HG03095 (cell line): ENCODE measurements at regions not wholly inside any gene's neighbourhood (a gene's known extent, or its start where the extent isn't known, plus 50 kb on each side); places are given as distances from the start of the nearest gene placed in this dataset.

ENCODE experiments used
- ATAC-seq: cut with Tn5 transposase; IDR thresholded peaks from one replicate; pipeline ENCODE4 v1.9.1; 2021; ENCODE audit warnings: moderate library complexity; ENCODE audit not compliant: unreplicated experiment

GRCh38 chr18:52001106-52001505, 338.9 kb upstream of the DCC start:
- ATAC-seq = no peak

- ATAC-seq = no peak
These were observed 337.4 kb upstream of the DCC start for GRCh38 chr18:52002600-52002999.

GRCh38 chr18:52007105-52007504, 332.9 kb upstream of the DCC start:
- ATAC-seq = no peak

GRCh38 chr18:52008330-52008729, 331.7 kb upstream of the DCC start:
- ATAC-seq = no peak

GRCh38 chr18:52008736-52009135, 331.3 kb upstream of the DCC start:
- ATAC-seq = no peak

GRCh38 chr18:52009958-52010357, 330.0 kb upstream of the DCC start:
- ATAC-seq = no peak

- no peak for ATAC-seq
These were observed 293.9 kb upstream of the DCC start for GRCh38 chr18:52045946-52046675.

GRCh38 chr18:52046842-52047241, 293.2 kb upstream of the DCC start:
- ATAC-seq = no peak

- no peak for ATAC-seq
These were observed 285.7 kb upstream of the DCC start for GRCh38 chr18:52054324-52054723.

- ATAC-seq = no peak
These were observed 279.2 kb upstream of the DCC start for GRCh38 chr18:52060607-52061304.

GRCh38 chr18:52063923-52064322, 276.1 kb upstream of the DCC start:
- no peak for ATAC-seq

- no peak for ATAC-seq
These were observed 270.8 kb upstream of the DCC start for GRCh38 chr18:52069201-52069600.

- ATAC-seq = no peak
These were observed 269.7 kb upstream of the DCC start for GRCh38 chr18:52070291-52070756.

GRCh38 chr18:52077251-52077983, 262.6 kb upstream of the DCC start:
- no peak for ATAC-seq

- no peak for ATAC-seq
These were observed 257.8 kb upstream of the DCC start for GRCh38 chr18:52082246-52082645.

GRCh38 chr18:52087140-52087539, 252.9 kb upstream of the DCC start:
- no peak for ATAC-seq

- no peak for ATAC-seq
These were observed 250.0 kb upstream of the DCC start for GRCh38 chr18:52090005-52090404.

GRCh38 chr18:52093171-52093570, 246.8 kb upstream of the DCC start:
- no peak for ATAC-seq

- no peak for ATAC-seq
These were observed 221.3 kb upstream of the DCC start for GRCh38 chr18:52118684-52119083.

- no peak for ATAC-seq
These were observed 209.2 kb upstream of the DCC start for GRCh38 chr18:52130624-52131301.

GRCh38 chr18:52131845-52132244, 208.2 kb upstream of the DCC start:
- ATAC-seq = no peak
